DND-41 (cell line): ENCODE measurements at regions not wholly inside any gene's neighbourhood (a gene's known extent, or its start where the extent isn't known, plus 50 kb on each side); places are given as distances from the start of the nearest gene placed in this dataset.

ENCODE experiments used
- ATAC-seq: fragments of 200-7000 bp; cut with Tn5 transposase; 3 replicates; pipeline ENCODE4 v1.9.1; 2021; ENCODE audit warnings: low read depth; ENCODE audit not compliant: insufficient read depth
- DNase-seq: peaks from one replicate; pipeline ENCODE4 v3.0.0-alpha.2; 2020
- H2AFZ ChIP-seq: 2 replicates; pipeline ENCODE4 v1.6.0; 2012; ENCODE audit warnings: low read depth, low read length
- H3K27ac ChIP-seq: 2 replicates; pipeline ENCODE4 v1.5.1; 2012; ENCODE audit warnings: low read length, inconsistent platforms
- H3K27me3 ChIP-seq: fragments of 200-600 bp; sonication (generic); 2 replicates; pipeline ENCODE4 v1.6.0; 2012; ENCODE audit warnings: low read length, mild to moderate bottlenecking, inconsistent platforms; ENCODE audit not compliant: insufficient read depth, poor library complexity
- H3K36me3 ChIP-seq: 2 replicates; pipeline ENCODE4 v1.5.1; 2012; ENCODE audit warnings: low read length, inconsistent platforms; ENCODE audit not compliant: insufficient read depth
- H3K4me1 ChIP-seq: 2 replicates; pipeline ENCODE4 v1.5.1; 2012; ENCODE audit warnings: mild to moderate bottlenecking, low read length; ENCODE audit not compliant: insufficient read depth
- H3K4me2 ChIP-seq: 2 replicates; pipeline ENCODE4 v1.6.0; 2012; ENCODE audit warnings: mild to moderate bottlenecking, moderate library complexity, low read length, inconsistent platforms; ENCODE audit not compliant: insufficient read depth
- H3K4me3 ChIP-seq, 2 experiments: fragments of 200-600 bp in 1 of 2; shearing (Covaris generic) in 1 of 2; 2 replicates each; pipeline ENCODE4 v1.5.1; 2012 to 2016; ENCODE audit warnings: inconsistent platforms in 2 of 2, low read length in 2 of 2, mild to moderate bottlenecking in 2 of 2, low read depth in 1 of 2, moderate library complexity in 1 of 2
- H3K79me2 ChIP-seq: 2 replicates; pipeline ENCODE4 v1.6.0; 2012; ENCODE audit warnings: low read length, inconsistent platforms; ENCODE audit not compliant: insufficient read depth
- H3K9ac ChIP-seq: 2 replicates; pipeline ENCODE4 v1.6.0; 2012; ENCODE audit warnings: low read depth, mild to moderate bottlenecking, inconsistent platforms, low read length, moderate library complexity
- H3K9me3 ChIP-seq: 2 replicates; pipeline ENCODE4 v1.5.1; 2012; ENCODE audit warnings: low read length, moderate library complexity, mild to moderate bottlenecking, inconsistent platforms; ENCODE audit not compliant: insufficient read depth, severe bottlenecking
- H4K20me1 ChIP-seq: 2 replicates; pipeline ENCODE4 v1.6.0; 2012; ENCODE audit warnings: low read length; ENCODE audit not compliant: insufficient read depth
- CTCF ChIP-seq: IDR thresholded peaks from 2 replicates; pipeline ENCODE4 v1.5.1; 2012; ENCODE audit warnings: borderline replicate concordance, low read length, moderate library complexity, mild to moderate bottlenecking; ENCODE audit not compliant: poor library complexity, severe bottlenecking; ENCODE audit errors: extremely low read depth
- EZH2 ChIP-seq: IDR thresholded peaks from 3 replicates; pipeline ENCODE4 v1.6.1; 2012; ENCODE audit warnings: borderline replicate concordance, low read depth, mild to moderate bottlenecking, moderate library complexity, low read length, inconsistent platforms; ENCODE audit not compliant: severe bottlenecking

- Histone ChIP-seq H3K9me3 (peaks cover 12% of the 10 kb centered on the region), H3K9ac (no peak overlapping the region), H3K4me2 (no peak overlapping the region), H3K27me3 (no peaks in the 10 kb centered on the region), H4K20me1 (peaks cover 6% of the 10 kb centered on the region; the same call in 1 of the 2 replicates), H3K4me1 (no peaks in the 10 kb centered on the region), H2AFZ (no peak overlapping the region), H3K4me3 (no peak overlapping the region), H3K36me3 (no peaks in the 10 kb centered on the region), H3K27ac (no peak overlapping the region), H3K79me2 (no peaks in the 10 kb centered on the region)
- ATAC-seq (no peak), DNase-seq (no peak)
- TF ChIP-seq CTCF: no peak
These were observed 265.2 kb downstream of the BMP7 start for GRCh38 chr20:57001126-57001767.

- no peak for TF ChIP-seq CTCF
- no peak for ATAC-seq
- H3K4me2 ChIP-seq: no peak overlapping the region
- no peak overlapping the region for H3K9ac ChIP-seq
- H3K27ac ChIP-seq: no peak overlapping the region
- H3K4me3 ChIP-seq: no peak overlapping the region
- no peaks in the 10 kb centered on the region for H3K79me2 ChIP-seq
- H3K36me3 ChIP-seq: no peaks in the 10 kb centered on the region
- no peaks in the 10 kb centered on the region for H3K27me3 ChIP-seq
- H3K9me3 ChIP-seq: peaks cover 12% of the 10 kb centered on the region
- H4K20me1 ChIP-seq: peaks cover 6% of the 10 kb centered on the region; the same call in 1 of the 2 replicates
- DNase-seq: no peak
- no peaks in the 10 kb centered on the region for H3K4me1 ChIP-seq
- H2AFZ ChIP-seq: no peak overlapping the region
These were observed 264.3 kb downstream of the BMP7 start for GRCh38 chr20:57002066-57002570.

GRCh38 chr20:57003012-57003411 is 263.4 kb downstream of the BMP7 start:
- no peak overlapping the region for H3K9ac ChIP-seq
- DNase-seq (peak; percentile 36), ATAC-seq (peak; percentile 81)
- no peak overlapping the region for H3K4me3 ChIP-seq
- no peak overlapping the region for H3K27ac ChIP-seq
- TF ChIP-seq EZH2 (no peak), CTCF (no peak)
- H2AFZ ChIP-seq: no peak overlapping the region
- H3K9me3 ChIP-seq: peaks cover 11% of the 10 kb centered on the region
- peaks cover 2% of the 10 kb centered on the region for H3K27me3 ChIP-seq
- H3K79me2 ChIP-seq: no peaks in the 10 kb centered on the region
- H3K36me3 ChIP-seq: no peaks in the 10 kb centered on the region
- no peaks in the 10 kb centered on the region for H3K4me1 ChIP-seq
- peaks cover 6% of the 10 kb centered on the region; the same call in 1 of the 2 replicates for H4K20me1 ChIP-seq
- H3K4me2 ChIP-seq: no peak overlapping the region
